Fibroblast of skin of abdomen (primary cell): ENCODE measurements at regions not wholly inside any gene's neighbourhood (a gene's known extent, or its start where the extent isn't known, plus 50 kb on each side); places are given as distances from the start of the nearest gene placed in this dataset.

Experiments
- DNase-seq: peaks from one replicate; pipeline ENCODE4 v3.0.0-alpha.2; 2013

DNA sequence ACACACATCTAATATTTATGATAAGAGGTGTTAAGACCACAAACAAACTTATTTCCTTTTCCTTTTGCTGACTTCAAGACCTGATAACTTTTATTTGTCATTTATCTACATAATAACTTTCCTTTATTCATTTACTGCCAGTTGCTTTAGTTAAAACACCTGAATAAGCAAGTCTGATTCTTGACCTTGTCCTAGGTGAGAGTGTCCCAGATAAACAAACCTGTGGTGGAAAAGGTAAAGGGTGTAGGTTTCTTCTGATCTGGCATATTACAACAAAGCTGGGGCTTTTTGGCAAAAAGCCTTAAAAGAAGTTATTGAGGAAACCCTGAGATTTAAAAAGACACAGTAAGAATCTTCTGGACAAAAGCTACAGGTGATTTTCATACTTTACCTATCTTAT, 191.5 kb downstream of the ZBBX start:
- no peak for DNase-seq

DNA sequence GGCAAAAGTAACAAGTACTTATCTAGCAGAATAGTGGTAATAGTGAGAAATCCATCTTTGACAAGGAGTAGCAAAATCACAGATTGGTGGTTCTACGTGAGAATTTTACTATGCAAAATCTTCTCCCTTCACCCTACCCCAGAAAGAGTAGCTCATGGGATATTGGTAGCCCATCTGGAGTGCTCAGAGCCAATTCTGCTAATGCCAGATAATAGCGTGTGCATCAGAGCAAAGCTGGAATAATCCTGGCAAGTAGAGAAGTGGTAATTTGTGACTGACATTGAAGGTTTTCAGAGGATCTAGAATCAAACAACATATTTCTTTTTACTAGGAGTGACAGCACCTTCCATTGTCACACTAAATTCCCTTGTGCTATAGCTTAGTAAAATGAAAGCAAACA, 192.9 kb downstream of the ZBBX start:
- DNase-seq, result no peak

DNA sequence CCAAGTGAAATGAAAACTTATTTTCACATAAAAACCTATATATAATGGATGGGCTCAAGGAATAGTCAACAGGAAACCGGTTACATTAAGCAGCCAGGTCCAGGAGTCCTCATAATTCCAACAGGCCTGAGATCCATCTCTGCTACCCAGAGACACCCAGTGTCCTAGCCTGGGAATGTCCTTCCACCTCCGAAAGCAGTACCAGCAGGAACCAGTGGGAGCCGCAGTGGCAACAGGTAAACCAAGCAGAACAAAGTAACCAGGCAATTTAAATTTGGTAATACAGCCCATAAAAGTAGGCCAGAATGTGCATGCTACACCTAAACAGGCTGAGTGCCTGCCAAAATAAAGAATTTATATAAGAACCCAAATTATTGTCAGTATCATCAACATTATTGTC, 195.6 kb downstream of the ZBBX start:
- DNase-seq, result no peak

DNA sequence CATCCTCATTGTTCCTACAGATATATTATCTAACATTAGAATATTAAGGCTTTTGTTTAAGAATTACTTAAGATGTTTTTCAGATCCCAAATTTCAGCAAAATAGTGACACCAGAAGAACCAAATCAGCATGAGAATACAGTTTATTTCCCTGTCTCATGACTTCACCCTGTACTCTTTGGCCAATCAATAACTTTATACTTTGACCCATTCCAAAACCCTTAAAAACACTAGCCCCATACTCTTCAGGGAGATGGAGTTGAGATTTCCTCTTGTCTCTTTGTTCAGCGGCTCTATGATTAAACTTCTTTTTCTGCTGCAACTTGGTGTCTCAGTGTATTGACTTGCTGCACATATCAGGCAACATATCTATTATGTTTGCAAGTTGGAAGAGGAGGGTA, 207.7 kb downstream of the ZBBX start:
- DNase-seq, result no peak

DNA sequence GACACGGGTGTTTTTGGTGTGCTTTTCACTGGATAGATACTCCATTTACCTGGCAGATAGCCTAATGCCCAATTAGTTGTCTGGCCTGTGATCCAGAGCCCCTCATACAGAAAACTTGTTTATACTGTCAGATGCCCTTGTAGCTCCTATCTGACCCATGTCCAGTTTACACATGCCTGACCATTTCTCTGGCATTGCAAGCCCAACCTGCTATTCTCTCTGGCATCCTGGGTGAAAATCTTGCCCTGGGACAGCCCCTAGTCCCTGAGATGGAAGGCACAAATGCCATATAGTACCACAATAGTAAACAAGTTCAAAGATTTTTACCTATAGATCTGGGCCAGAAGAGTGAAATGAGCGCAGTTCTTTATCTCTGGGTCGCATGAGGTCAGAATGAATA, 212.6 kb downstream of the ZBBX start:
- no peak for DNase-seq

DNA sequence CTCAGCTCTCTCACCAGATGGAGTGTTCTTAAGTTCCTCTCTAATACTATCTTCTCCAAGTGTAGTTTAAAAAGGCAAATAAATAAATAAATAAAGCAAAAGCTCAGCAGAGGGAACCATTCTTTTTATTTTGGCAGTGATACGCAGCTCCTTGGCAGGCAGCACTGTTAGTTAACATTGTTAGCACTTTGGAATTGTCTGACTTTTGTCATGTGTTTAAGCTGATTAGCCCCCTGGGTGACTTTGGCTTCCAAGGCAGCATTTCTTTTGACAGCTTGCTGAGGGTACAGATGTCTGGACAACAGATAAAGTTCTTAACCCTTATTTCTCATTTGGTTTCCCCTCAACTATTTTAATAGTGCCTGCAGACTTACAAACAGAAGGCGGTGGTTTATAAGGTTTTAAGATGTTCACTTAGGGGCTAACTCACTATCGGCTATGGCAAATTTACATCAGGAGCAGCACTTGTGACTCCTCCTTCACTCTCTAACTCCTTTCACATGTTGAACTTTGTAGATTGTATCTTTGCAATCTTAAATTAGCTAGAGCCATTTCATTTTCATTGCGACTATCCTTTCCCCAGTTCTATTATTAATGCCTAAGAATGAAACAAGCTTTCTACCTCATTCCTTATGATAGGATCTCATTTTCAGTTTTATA, 213.4 kb downstream of the ZBBX start:
- DNase-seq, result no peak

DNA sequence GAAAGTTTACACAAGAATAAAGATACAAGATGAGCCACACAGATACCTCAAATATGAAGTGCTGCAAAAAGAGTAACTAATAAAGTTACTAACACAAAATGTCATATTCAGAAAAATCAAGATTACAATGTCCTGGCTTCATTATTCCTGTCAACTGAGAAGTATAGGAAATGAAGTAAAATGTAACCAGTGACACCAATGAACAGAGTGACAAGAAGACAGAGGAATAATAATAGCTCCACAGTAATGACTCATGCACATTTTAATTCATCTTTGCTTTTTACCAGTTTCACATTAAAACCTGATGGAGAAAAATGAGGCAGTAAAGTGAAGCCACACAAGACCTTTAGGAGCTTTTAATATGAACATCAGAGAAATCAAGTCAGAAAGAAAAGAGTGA, 214.1 kb downstream of the ZBBX start:
- no peak for DNase-seq

DNA sequence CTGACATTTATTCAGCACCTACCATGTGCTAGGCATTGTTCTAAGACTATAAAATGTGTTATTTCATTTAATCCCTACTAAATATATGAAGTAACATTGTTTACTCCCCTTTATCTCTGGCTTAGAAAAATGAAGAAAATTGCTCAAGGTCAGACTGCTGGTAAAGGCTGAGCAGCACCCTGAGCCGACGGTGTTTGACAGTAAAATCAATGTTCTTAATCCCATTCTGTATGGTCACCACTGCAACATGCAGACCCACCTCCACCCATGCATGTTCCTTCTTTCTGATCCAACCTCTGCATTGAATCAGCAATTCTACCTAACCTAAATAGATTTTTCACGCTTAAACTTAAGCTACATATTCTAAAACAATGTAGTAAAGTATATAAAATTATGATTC, 216.5 kb downstream of the ZBBX start:
- no peak for DNase-seq

DNA sequence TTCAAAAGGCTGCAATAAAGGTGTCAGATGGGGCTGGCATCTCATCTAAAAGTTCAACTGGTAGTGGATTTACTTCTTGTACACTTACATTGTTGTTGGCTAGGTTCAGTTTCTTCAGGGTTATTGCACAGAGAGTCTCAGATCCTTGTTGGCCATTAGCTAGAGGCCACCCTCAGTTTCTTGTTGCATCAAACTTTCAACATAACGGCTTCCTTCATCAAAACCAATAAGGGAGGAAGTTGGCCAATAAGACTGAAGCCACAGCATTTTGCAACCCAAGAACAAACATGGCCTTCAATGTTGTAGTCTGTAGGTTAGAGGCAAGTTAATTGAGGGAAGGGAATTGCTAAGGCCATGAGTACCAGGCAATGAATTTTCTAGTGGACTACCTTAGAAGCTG, 218.0 kb downstream of the ZBBX start:
- DNase-seq, result no peak

DNA sequence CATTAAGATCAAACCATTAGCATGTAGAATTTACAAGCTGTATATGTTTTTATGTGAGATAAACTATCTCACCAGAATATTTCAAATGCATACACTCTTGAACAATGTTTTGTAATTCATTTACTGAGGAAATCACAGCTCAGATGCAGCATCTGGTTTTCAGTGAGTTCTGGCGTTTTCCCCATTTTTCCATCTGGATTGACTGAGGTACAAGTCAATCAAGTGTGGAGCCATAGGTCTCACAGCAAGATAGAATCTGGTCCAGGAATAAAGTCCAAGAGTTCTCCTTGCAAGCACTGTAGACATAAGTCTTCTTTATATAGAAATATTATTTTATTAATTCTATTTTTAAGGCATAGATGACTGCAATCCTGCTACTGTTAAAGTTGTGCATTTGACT, 219.3 kb downstream of the ZBBX start:
- DNase-seq, result no peak

DNA sequence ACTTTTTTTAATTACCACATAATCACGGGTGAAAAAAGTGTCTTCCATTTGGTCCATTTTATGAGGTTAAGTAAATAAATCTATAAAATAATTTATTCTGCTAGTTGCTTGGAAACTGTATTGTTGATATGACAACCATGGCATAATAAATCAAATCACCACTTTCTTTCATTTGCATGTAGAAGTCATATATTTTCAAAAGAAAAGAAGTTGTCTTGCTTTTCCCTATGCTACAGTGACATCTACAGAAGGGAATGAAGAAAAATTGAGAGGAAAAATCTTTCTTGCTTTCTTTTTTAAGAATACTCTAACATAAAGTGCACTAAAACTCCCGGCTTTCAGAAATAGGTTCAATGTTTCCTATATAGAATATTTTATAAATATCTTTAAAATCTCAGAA, 228.5 kb downstream of the ZBBX start:
- no peak for DNase-seq

DNA sequence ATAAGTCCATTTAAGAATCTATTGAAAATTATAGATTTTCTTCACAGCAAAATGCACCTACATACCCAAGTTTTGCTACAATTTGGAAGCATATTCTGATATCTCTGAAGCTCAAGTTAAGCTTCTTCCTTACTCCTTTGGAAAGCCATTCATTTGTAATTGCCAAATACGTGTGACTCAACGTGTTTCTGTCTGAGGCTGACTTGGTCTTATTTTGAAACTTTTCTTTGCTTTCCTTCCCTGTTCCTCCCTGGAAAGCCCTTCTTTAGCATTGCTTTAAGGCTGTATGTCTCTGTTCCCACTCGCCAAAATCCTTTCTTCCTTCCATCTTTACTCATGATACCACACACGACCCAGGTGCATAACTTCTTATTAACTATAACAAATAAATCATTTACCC, 232.0 kb downstream of the ZBBX start:
- DNase-seq, result no peak

DNA sequence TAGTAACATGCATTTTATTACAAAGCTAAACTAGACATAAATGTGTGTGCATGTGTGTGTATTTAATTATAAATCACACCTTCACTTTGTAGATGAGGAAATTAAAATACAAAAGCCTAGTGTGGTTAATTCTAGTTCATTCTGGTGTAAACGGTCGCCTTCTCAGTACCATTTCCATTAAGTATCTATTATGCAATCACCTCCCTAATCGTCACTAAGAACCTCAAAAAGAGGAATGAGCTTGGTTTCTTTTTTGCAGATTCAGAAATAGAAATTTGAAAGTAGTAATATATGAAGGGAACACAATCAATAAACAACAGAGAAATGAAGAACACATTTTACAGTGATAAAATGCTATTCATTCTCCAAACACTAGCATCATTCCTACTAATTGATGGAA, 233.2 kb downstream of the ZBBX start:
- DNase-seq, result no peak

DNA sequence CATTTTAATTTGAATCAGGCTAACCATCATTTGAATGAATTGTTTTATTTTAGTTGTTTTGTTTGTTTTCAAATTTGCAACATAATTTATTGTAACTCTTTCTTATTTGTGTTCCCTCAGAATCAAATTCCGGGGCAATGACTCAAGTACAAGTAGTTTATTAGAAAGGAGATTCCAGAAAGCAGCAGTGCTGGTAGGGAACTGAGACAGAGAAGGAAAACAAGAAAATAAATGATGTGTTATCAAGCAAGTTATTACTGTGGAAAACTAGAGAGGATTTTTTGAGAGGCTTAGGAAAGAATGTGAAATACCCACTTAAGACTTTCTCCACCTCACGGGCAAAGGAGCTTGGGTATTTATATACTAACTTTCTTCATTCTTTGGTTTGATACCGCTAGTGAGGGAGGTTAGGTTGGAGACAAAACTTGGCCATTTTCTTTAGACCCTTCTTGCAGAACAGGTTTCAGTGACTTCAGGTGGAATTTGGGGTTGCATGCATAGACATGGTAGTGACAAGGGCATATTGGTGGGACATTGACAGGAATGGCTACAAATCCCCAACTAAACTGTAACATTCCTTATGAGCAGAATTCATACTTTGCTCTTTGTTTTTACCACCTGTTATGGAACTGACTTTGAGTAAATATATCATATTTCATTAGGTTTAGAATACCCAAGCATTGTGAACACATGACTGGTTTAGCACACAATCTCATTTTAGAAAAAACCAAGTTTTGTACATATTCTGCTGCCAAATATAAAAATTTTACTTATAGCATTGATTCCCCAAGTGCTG, 254.3 kb downstream of the ZBBX start:
- DNase-seq, result no peak

DNA sequence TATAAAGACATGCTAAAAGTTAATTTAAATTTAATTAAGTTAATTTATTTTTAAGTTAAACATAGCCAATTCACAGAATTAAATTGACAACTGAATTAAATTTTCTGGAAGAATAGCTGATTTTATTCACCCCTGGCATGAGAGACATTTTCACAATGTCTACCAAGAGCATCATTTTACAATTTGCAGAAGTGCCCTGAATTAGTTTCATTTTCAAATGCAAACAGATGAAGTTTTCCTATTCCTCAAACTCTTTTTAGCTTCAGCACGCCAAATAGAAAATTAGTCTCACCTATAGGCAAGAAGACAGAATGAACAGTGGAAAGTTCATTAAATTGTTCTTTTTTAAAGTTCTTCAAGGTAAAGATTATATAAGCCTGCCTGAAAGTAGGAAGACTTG, 259.3 kb downstream of the ZBBX start:
- DNase-seq, result no peak

DNA sequence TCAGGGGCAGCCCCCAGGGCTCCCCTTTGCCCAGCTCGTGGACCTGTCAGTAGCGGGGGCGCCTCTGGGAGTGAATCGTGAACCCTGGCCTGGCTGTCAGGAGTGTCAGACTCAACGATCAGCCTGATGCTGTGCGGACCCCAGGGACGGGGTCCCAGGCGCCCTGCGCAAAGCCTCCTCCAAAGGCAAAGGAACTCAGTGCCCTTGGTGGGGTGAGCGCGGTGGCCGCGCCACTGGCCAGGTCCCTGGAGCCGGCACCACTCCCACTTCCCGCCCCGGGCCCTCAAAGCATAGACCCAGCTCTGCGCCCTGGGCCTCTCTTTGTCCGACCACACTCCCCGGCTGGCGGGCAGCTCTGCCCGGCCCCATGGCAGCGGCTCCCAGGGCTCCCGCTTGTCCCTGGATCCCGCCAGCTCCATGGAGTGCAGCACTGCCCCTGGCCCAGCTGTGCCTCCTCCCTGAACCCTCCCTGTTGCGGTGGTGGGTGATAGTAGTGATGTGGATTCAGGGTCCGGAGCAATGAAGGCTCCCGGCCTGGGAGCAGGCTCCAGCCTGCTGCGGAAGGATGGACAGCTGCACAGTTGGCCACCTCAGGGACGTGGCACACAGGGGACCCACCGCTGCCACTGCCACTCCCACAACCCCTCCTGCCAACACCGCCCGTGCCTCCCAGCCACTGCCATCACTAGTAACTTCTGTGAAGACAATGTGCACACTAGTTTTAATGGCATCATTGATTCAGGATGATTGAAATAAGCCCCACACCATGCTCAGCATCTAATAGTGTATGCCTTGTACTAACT, 263.8 kb downstream of the ZBBX start:
- no peak for DNase-seq

DNA sequence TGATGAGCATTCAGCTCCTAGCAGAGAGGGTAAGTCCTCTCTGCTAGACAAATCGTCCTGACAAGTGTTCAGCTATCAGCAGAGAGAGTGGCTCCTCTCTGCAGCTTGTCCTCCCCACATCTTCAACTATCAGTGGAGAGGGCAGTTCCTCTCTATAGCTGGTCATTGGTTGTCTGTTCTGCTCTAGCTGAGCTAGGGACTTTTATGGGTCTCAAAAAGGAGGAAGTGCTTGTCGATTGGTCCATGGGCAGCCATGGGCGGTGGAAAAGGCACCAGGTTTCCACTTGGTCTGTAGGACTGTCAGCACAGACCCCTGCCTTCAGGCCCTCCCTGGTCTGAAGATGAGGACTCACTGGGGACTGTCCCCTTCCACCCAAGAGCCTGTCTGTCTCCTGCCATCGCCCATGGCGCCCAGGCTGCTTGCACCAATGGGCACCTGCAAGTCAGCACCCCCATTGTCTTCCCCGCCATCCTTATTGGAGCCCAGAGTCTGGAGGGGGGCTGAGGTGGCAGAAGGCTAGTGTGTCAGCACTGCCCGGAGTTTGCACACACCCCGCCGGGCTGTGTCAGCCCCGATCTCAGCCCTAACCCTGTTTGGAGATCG, 264.7 kb downstream of the ZBBX start:
- DNase-seq, result no peak

DNA sequence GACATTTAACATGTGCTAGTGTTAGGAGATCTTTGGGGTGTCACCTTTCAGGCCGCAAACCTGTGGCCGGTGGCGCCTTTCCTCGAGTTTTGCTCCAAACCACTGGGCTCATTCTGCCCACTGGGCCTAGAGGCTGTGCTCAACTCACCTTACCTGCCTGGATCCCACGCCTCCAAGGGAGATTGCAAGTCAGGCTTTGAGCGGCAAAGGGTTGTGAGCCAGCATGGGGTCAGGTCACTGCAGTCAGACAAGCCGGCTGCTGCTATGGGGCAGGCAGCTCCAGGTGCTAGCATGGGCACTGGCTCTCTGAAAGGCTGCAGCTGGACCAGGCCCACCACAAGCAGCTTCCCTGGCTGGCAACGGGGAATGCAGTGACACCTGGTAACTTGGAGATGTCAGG, 265.5 kb downstream of the ZBBX start:
- no peak for DNase-seq

DNA sequence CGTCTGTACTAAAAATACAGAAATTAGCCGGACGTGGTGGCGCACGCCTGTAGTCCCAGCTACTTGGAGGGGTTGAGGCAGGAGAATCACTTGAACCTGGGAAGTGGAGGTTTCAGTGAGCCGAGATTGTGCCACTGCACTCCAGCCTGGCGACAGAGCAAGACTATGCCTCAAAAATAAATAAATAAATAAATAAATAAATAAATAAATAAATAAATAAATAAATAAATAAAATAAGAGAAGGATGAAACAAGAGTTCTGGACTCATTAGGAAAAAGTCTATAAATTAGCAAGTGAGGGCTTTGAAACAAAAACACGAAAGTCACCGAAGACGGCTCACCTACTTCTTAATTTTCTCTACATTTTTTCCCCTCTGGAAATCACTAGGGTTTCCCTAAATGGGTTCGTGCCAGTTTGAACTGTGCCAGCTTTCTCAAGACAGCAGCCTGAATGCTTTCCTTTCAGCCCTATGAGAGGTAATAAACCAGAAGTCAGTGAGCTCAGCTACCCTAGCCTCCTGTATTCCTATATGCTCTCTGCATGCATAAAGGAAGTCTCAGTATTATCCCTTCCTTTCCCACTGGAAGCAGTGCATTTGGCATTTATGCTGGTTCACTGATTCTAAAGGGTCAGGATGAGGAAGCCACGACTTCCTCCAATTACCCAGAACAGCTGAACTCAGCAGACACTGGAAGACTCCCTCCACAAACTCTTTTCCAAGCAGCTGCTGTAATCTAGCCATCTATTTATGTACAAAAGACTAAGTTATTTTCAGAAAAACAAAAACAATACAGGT, 266.9 kb downstream of the ZBBX start:
- no peak for DNase-seq

DNA sequence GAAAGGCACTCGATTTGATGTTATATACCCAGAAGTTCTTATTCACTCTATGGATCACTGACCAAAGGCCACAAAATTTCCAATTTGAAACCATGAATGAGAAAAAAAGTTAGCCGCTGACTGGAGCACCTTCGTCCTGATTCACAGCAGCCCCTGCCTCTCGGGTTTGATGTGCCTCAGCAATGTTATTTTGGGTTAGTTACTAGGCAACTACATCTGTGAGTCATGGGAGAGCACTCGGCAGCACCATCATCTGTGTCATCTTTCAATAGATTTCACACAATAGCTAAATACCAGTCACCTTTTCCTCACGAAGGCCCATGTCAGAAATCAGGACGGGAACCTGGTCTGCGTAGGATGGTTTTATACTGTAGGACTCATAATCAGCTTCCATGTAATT, 269.2 kb downstream of the ZBBX start:
- peak; percentile 17 for DNase-seq

DNA sequence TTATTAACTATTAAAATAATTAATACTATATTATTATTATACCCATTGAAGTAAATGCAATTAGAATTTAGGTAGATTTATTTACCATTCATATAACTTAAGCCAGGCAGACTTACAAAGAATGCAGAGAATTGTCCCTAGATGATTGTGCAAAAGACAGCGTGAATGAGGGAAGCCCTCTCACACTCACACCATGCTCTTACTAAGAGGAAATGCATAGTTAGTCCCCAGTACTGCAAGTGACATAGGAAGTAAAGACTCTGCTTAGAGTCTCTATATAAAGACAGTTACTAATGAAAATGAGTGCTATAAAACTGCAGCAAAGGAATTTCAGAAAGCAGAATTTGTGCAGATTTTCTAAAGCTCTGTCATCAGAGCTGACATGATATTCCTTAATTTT, 270.4 kb downstream of the ZBBX start:
- no peak for DNase-seq

DNA sequence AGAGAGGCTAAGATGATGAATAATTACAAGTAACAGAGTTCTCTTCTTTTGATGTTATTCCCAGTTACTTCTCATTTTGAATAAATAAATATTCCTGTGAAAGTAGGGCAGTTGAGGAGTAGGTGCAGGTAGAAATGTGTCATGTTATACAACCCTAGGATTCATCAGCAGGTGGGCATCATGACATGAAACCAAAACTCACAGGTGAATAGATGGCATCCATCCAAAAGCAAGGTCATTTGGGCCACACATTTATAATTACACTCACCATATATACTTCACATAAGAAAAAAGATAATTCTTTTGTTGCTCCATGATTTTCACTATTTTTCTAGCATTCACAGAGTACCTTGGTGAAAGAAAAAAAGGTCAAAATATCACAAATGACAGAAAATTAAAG, 273.6 kb downstream of the ZBBX start:
- DNase-seq, result no peak

DNA sequence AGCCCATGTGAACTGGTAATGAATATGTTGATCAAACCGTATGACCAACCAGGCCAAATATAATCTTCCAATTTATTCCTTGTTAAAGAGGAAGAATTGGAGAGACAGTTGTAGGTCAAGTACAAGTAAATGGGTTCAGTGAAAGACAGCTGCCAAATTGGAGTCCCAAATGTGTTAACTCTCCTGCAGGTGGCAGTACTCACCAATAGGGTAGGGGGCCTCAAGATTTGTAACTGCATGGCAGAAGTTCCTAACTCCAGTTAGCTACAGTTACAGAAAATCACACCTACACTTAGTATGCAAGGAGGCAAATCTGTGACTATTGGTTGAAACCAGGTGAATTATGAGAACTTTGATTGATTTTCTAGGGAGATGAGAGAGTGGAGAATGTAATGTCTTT, 278.0 kb downstream of the ZBBX start:
- no peak for DNase-seq
